ENCODE measurements at regions not wholly inside any gene's neighbourhood (a gene's known extent, or its start where the extent isn't known, plus 50 kb on each side); places are given as distances from the start of the nearest gene placed in this dataset.
A peak's percentile ranks its signal among the peaks of the same experiment; 100 is the strongest.

GRCh38 chr1:221071777-221072176 lies 192.5 kb downstream of the HLX start:
- no peak for DNase-seq (ENCODE audit: low read depth)

- no peak for DNase-seq (ENCODE audit: low read depth)
Measured at GRCh38 chr1:221072214-221072613, 193.0 kb downstream of the HLX start.

- no peak for DNase-seq (ENCODE audit: low read depth)
Measured at GRCh38 chr1:221074332-221074731, 195.1 kb downstream of the HLX start.

GRCh38 chr1:221075911-221076310 lies 196.7 kb downstream of the HLX start:
- no peak for DNase-seq (ENCODE audit: low read depth)

- DNase-seq (ENCODE audit: low read depth): no peak
Measured at GRCh38 chr1:221076391-221076811, 197.2 kb downstream of the HLX start.

GRCh38 chr1:221078260-221078965 lies 199.2 kb downstream of the HLX start:
- DNase-seq (ENCODE audit: low read depth): no peak

GRCh38 chr1:221083902-221084301 lies 204.7 kb downstream of the HLX start:
- DNase-seq (ENCODE audit: low read depth): no peak

GRCh38 chr1:221084681-221085080 lies 205.4 kb downstream of the HLX start:
- DNase-seq (ENCODE audit: low read depth): no peak

GRCh38 chr1:221085701-221086375 lies 206.6 kb downstream of the HLX start:
- no peak for DNase-seq (ENCODE audit: low read depth)

- DNase-seq (ENCODE audit: low read depth): no peak
Measured at GRCh38 chr1:221087919-221088318, 208.7 kb downstream of the HLX start.

- peak; percentile 36 for DNase-seq (ENCODE audit: low read depth)
Measured at GRCh38 chr1:221089273-221089672, 210.0 kb downstream of the HLX start.

- no peak for DNase-seq (ENCODE audit: low read depth)
Measured at GRCh38 chr1:221089803-221090202, 210.6 kb downstream of the HLX start.

GRCh38 chr1:221093903-221094791 lies 214.9 kb downstream of the HLX start:
- DNase-seq (ENCODE audit: low read depth): no peak

- peak; percentile 75 for DNase-seq (ENCODE audit: low read depth)
Measured at GRCh38 chr1:221097479-221098281, 218.4 kb downstream of the HLX start.

GRCh38 chr1:221098471-221099405 lies 219.5 kb downstream of the HLX start:
- DNase-seq (ENCODE audit: low read depth): no peak

- no peak for DNase-seq (ENCODE audit: low read depth)
Measured at GRCh38 chr1:221099747-221100595, 220.7 kb downstream of the HLX start.

GRCh38 chr1:221100611-221101010 lies 221.4 kb downstream of the HLX start:
- DNase-seq (ENCODE audit: low read depth): peak; percentile 56

- DNase-seq (ENCODE audit: low read depth): peak; percentile 26
Measured at GRCh38 chr1:221101807-221102605, 222.8 kb downstream of the HLX start.

GRCh38 chr1:221104596-221104995 lies 225.4 kb downstream of the HLX start:
- no peak for DNase-seq (ENCODE audit: low read depth)

Measured in non-pigmented ciliary epithelial cell (primary cell).